CD14-positive monocyte (primary cell): ENCODE measurements at regions not wholly inside any gene's neighbourhood (a gene's known extent, or its start where the extent isn't known, plus 50 kb on each side); places are given as distances from the start of the nearest gene placed in this dataset.

Experiments
- DNase-seq, 3 donors: peaks; one replicate each; pipeline ENCODE4 v3.0.0-alpha.2; 2011 to 2022
- H2AFZ ChIP-seq: 2 replicates; pipeline ENCODE4 v1.6.0; 2012; ENCODE audit warnings: mild to moderate bottlenecking, low read depth, low read length, inconsistent platforms; ENCODE audit not compliant: insufficient read depth, poor library complexity, severe bottlenecking
- H3K27ac ChIP-seq, 2 donors: 1 replicate in 1 of 2; 2 replicates in 1 of 2; pipeline ENCODE4 v1.5.1; 2012 to 2013; ENCODE audit warnings: low read length in 2 of 2, control low read depth in 1 of 2, inconsistent platforms in 1 of 2, low read depth in 1 of 2, mild to moderate bottlenecking in 1 of 2
- H3K27me3 ChIP-seq, 2 donors: one replicate each; pipeline versions ENCODE4 v1.6.0 to v1.6.1; 2011 to 2013; ENCODE audit warnings: low read length in 2 of 2; ENCODE audit not compliant: control insufficient read depth in 2 of 2, insufficient read depth in 2 of 2
- H3K36me3 ChIP-seq, 2 donors: replicated peaks in 1 of 2; 1 replicate in 1 of 2; 2 replicates in 1 of 2; pipeline versions ENCODE4 v1.5.1 to v1.6.1; 2012 to 2013; ENCODE audit warnings: low read length in 2 of 2, control low read depth in 1 of 2, inconsistent platforms in 1 of 2, mild to moderate bottlenecking in 1 of 2; ENCODE audit not compliant: insufficient read depth in 2 of 2, control insufficient read depth in 1 of 2
- H3K4me1 ChIP-seq, 2 donors: 1 replicate in 1 of 2; 2 replicates in 1 of 2; pipeline versions ENCODE4 v1.5.1 to v1.6.1; 2012 to 2013; ENCODE audit warnings: low read length in 2 of 2, control low read depth in 1 of 2, inconsistent platforms in 1 of 2, mild to moderate bottlenecking in 1 of 2, moderate library complexity in 1 of 2; ENCODE audit not compliant: insufficient read depth in 2 of 2, control insufficient read depth in 1 of 2
- H3K4me2 ChIP-seq: replicated peaks from 2 replicates; pipeline ENCODE3; 2012; ENCODE audit warnings: low read length, moderate library complexity, mild to moderate bottlenecking; ENCODE audit not compliant: poor library complexity, severe bottlenecking; ENCODE audit errors: extremely low read depth
- H3K4me3 ChIP-seq, 3 experiments: fragments of 200-600 bp in 1 of 3; sonication (generic) in 1 of 3; replicated peaks in 1 of 3; 1 replicate in 2 of 3; 2 replicates in 1 of 3; pipeline ENCODE4 v1.5.1; 2011 to 2013; ENCODE audit warnings: low read length in 3 of 3, mild to moderate bottlenecking in 3 of 3, control low read depth in 2 of 3, low read depth in 2 of 3, inconsistent platforms in 1 of 3, moderate library complexity in 1 of 3
- H3K79me2 ChIP-seq: 2 replicates; pipeline ENCODE4 v1.6.0; 2012; ENCODE audit warnings: mild to moderate bottlenecking, control low read depth, inconsistent platforms, low read length, moderate library complexity; ENCODE audit not compliant: insufficient read depth
- H3K9ac ChIP-seq: 2 replicates; pipeline ENCODE4 v1.6.0; 2017; ENCODE audit warnings: low read length, mild to moderate bottlenecking; ENCODE audit not compliant: insufficient read depth, poor library complexity, severe bottlenecking
- H3K9me3 ChIP-seq, 2 donors: replicated peaks in 1 of 2; 1 replicate in 1 of 2; 2 replicates in 1 of 2; pipeline versions ENCODE4 v1.5.1 to v1.6.1; 2012 to 2013; ENCODE audit warnings: low read length in 2 of 2, control low read depth in 1 of 2; ENCODE audit not compliant: control insufficient read depth in 1 of 2, insufficient read depth in 1 of 2
- H4K20me1 ChIP-seq: 2 replicates; pipeline ENCODE4 v1.6.0; 2012; ENCODE audit warnings: mild to moderate bottlenecking, low read length, control low read depth, moderate library complexity; ENCODE audit not compliant: insufficient read depth
- H3K27ac Mint-ChIP-seq, 7 donors: one replicate each; pipeline ENCODE4 v1.8.0; 2020; ENCODE audit warnings: mild to moderate bottlenecking in 7 of 7, mixed read lengths in 7 of 7, moderate library complexity in 6 of 7, inconsistent platforms in 2 of 7
- H3K27me3 Mint-ChIP-seq, 3 donors: one replicate each; pipeline ENCODE4 v1.8.0; 2021 to 2022; ENCODE audit warnings: low read depth in 3 of 3, mild to moderate bottlenecking in 3 of 3, mixed read lengths in 3 of 3, moderate library complexity in 3 of 3, inconsistent platforms in 1 of 3
- H3K36me3 Mint-ChIP-seq, 2 donors: one replicate each; pipeline ENCODE4 v1.8.0; 2020; ENCODE audit warnings: mixed read lengths in 2 of 2, inconsistent platforms in 1 of 2, mild to moderate bottlenecking in 1 of 2
- H3K4me1 Mint-ChIP-seq: one replicate; pipeline ENCODE4 v1.8.0; 2020; ENCODE audit warnings: mild to moderate bottlenecking, mixed read lengths
- H3K4me3 Mint-ChIP-seq, 2 donors: one replicate each; pipeline ENCODE4 v1.8.0; 2020; ENCODE audit warnings: mild to moderate bottlenecking in 2 of 2, mixed read lengths in 2 of 2, moderate library complexity in 1 of 2
- H3K9me3 Mint-ChIP-seq, 7 donors: one replicate each; pipeline ENCODE4 v1.8.0; 2020 to 2022; ENCODE audit warnings: mixed read lengths in 7 of 7, mild to moderate bottlenecking in 6 of 7, moderate library complexity in 6 of 7, inconsistent platforms in 2 of 7
- WGBS: methylation state at CpG from one replicate; pipeline ENCODE4 v1.1.5; 2013; ENCODE audit warnings: missing lambda C conversion rate; ENCODE audit not compliant: insufficient coverage; 5-methylcytosine and 5-hydroxymethylcytosine counted together
- intact Hi-C, 2 donors: fragments of 100-400 bp; cut with micrococcal nuclease; formaldehyde crosslinking; loops; one replicate each; pipeline versions ENCODE4 v1.15.0 to v1.15.1; 2023
- TF ChIP-seq, protein P1 (sequence below): fragments of 200-600 bp; IDR thresholded peaks from one replicate; pipeline ENCODE4 v1.8.0; 2022; ENCODE audit warnings: antibody characterized with exemption, mild to moderate bottlenecking

DNA sequence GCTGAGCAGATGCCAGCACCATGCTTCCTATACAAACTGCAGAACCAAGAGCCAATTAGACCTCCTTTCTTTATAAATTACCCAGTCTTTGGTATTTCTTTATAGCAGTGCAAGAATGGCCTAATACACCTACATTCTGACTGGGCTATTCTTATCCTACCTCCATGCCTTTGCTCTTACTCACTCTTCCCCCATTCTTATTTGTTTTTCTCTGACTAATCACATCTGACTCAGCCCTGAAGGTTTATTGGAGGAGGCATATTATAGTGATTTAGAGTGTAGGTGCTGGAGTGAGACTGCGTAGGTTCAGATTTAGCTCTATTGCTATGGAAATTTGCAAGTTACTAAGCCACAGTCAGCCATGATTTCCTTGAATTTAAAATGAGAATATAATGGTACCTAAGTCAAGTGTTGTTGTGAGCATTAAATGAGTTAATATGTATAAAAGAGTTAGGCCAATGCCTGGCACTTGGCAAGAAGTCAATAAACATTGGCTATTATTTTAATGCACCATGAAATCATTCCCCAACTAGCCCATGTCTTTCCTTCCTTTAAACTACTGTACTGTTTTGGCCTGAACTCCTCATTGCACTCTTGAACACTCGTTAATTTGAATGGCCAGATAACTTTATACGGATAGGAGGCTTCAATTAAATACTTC is 531.2 kb upstream of the ZNF608 start:
- Histone ChIP-seq H2AFZ (no peak overlapping the region), H3K36me3 (no peaks in the 10 kb centered on the region), H3K27me3 (no peaks in the 10 kb centered on the region), H3K4me1 (no peaks in the 10 kb centered on the region), H3K4me2 (no peak overlapping the region), H3K4me3 (no peak overlapping the region), H3K9ac (no peak overlapping the region), H3K9me3 (no peaks in the 10 kb centered on the region), H3K27ac (no peak overlapping the region), H4K20me1 (no peaks in the 10 kb centered on the region), H3K79me2 (no peaks in the 10 kb centered on the region)
- Mint-ChIP-seq H3K4me3 (no peak overlapping the region), H3K27me3 (peaks cover 0 to 2% (median 0%) of the 10 kb centered on the region in 3 donors), H3K4me1 (no peaks in the 10 kb centered on the region), H3K36me3 (no peaks in the 10 kb centered on the region), H3K9me3 (peaks cover 0 to 3% (median 0%) of the 10 kb centered on the region in 7 donors), H3K27ac (no peak overlapping the region)
- 100% methylated on average over 1 of the region's 3 CpGs for WGBS
- TF ChIP-seq, protein P1, sequence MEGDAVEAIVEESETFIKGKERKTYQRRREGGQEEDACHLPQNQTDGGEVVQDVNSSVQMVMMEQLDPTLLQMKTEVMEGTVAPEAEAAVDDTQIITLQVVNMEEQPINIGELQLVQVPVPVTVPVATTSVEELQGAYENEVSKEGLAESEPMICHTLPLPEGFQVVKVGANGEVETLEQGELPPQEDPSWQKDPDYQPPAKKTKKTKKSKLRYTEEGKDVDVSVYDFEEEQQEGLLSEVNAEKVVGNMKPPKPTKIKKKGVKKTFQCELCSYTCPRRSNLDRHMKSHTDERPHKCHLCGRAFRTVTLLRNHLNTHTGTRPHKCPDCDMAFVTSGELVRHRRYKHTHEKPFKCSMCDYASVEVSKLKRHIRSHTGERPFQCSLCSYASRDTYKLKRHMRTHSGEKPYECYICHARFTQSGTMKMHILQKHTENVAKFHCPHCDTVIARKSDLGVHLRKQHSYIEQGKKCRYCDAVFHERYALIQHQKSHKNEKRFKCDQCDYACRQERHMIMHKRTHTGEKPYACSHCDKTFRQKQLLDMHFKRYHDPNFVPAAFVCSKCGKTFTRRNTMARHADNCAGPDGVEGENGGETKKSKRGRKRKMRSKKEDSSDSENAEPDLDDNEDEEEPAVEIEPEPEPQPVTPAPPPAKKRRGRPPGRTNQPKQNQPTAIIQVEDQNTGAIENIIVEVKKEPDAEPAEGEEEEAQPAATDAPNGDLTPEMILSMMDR: no peak
- no peak for DNase-seq
- intact Hi-C loops: no loop called here

DNA sequence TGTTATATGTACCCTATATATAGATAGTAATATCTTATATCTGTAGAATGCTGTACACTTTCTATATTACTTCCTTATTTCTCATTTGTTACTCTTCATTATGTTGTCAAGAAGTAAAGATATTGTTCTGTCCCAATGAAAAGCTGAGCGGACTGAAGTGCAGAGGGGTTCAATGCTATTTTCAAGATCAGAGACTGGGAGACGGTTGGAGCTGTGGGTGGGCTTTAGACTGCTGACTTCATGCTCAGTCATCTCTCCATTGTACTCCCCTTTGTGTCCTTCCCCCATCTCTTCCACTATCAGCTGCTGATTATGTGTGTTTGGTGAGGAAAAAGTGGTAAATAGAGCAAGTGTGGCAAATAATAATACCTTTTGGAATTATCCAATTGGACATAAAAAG is 532.3 kb upstream of the ZNF608 start:
- no peaks in the 10 kb centered on the region for H3K27me3 Mint-ChIP-seq
- no peaks in the 10 kb centered on the region for H3K9me3 ChIP-seq
- H3K4me3 ChIP-seq: no peak overlapping the region
- no CpG with 5 or more reads among the region's 2 CpGs for WGBS
- peaks cover 0 to 3% (median 0%) of the 10 kb centered on the region in 7 donors for H3K9me3 Mint-ChIP-seq
- H3K4me1 Mint-ChIP-seq: no peaks in the 10 kb centered on the region
- H3K27ac Mint-ChIP-seq: no peak overlapping the region
- H3K4me3 Mint-ChIP-seq: no peak overlapping the region
- H3K36me3 Mint-ChIP-seq: no peaks in the 10 kb centered on the region
- TF ChIP-seq, protein P1: no peak
- H3K27me3 ChIP-seq: no peaks in the 10 kb centered on the region
- no peak overlapping the region for H3K9ac ChIP-seq
- H3K4me1 ChIP-seq: no peaks in the 10 kb centered on the region
- no peak overlapping the region for H2AFZ ChIP-seq
- H3K79me2 ChIP-seq: no peaks in the 10 kb centered on the region
- intact Hi-C loops: no loop called here
- H4K20me1 ChIP-seq: no peaks in the 10 kb centered on the region
- DNase-seq: no peak
- H3K4me2 ChIP-seq: no peak overlapping the region
- H3K27ac ChIP-seq: no peak overlapping the region
- no peaks in the 10 kb centered on the region for H3K36me3 ChIP-seq
